ENCODE measurements at regions not wholly inside any gene's neighbourhood (a gene's known extent, or its start where the extent isn't known, plus 50 kb on each side); places are given as distances from the start of the nearest gene placed in this dataset.
A peak's percentile ranks its signal among the peaks of the same experiment; 100 is the strongest.

GRCh38 chr2:67954093-67954748 is 108.6 kb downstream of the C1D start (continued):
- no peak; a peak in 1 of 4 replicates for TF ChIP-seq HMGXB4 (CRISPR knock-in tag; IDR thresholded peaks at IDR 0.05; ENCODE audit: borderline replicate concordance in 1 of 2, low read depth in 1 of 2)
- no peak for TF ChIP-seq CHD2 (IDR thresholded peaks at IDR 0.05; ENCODE audit: low read depth, low read length)
- no peak for TF ChIP-seq ZNF557 (CRISPR knock-in tag; IDR thresholded peaks at IDR 0.05)
- no peak for TF ChIP-seq HMGA1 (CRISPR knock-in tag; conservative IDR thresholded peaks at IDR 0.05)
- no peak for TF ChIP-seq ZNF678 (CRISPR knock-in tag; IDR thresholded peaks at IDR 0.05)
- TF ChIP-seq KAT7 (CRISPR knock-in tag; IDR thresholded peaks at IDR 0.05; ENCODE audit: borderline replicate concordance): no peak
- TF ChIP-seq TSC22D2 (CRISPR knock-in tag; IDR thresholded peaks at IDR 0.05; ENCODE audit: borderline replicate concordance): no peak
- TF ChIP-seq TFE3 (CRISPR knock-in tag; IDR thresholded peaks at IDR 0.05): peak; percentile 89
- no peak for TF ChIP-seq PCBP2 (optimal IDR thresholded peaks at IDR 0.05; ENCODE audit: low read depth, low read length, poor library complexity, severe bottlenecking)
- peak; percentile 56; the same call in 1 of the 2 replicates for TF ChIP-seq ZNF646 (CRISPR knock-in tag; IDR thresholded peaks at IDR 0.05)
- peak; percentile 48; the same call in 1 of the 2 replicates for TF ChIP-seq ZNF205 (CRISPR knock-in tag; IDR thresholded peaks at IDR 0.05)
- TF ChIP-seq SNAI1 (CRISPR knock-in tag; IDR thresholded peaks at IDR 0.05; ENCODE audit: borderline replicate concordance): no peak
- no peak for TF ChIP-seq NAIF1 (CRISPR knock-in tag; IDR thresholded peaks at IDR 0.05; ENCODE audit: borderline replicate concordance)
- TF ChIP-seq IKZF5 (CRISPR knock-in tag; IDR thresholded peaks at IDR 0.05): peak; percentile 81
- TF ChIP-seq ZFP82 (CRISPR knock-in tag; IDR thresholded peaks at IDR 0.05; ENCODE audit: borderline replicate concordance): no peak
- TF ChIP-seq ZFX (CRISPR knock-in tag; IDR thresholded peaks at IDR 0.05; ENCODE audit: low read depth): no peak
- peak in 1 of 2 experiments; percentile 71; a peak in 2 of 4 replicates for TF ChIP-seq EP300 (IDR thresholded peaks at IDR 0.05; ENCODE audit: low read depth in 2 of 2, low read length in 2 of 2)
- peak; percentile 49; the same call in 1 of the 2 replicates for TF ChIP-seq EP300 (CRISPR knock-in tag; IDR thresholded peaks at IDR 0.05; ENCODE audit: borderline replicate concordance)
- peak; percentile 14; the same call in 1 of the 2 replicates for TF ChIP-seq TOE1 (CRISPR knock-in tag; IDR thresholded peaks at IDR 0.05)
